IMR-90 (cell line): ENCODE measurements at regions not wholly inside any gene's neighbourhood (a gene's known extent, or its start where the extent isn't known, plus 50 kb on each side); places are given as distances from the start of the nearest gene placed in this dataset.

Experiments used
- ATAC-seq: fragments of 200-7000 bp; cut with Tn5 transposase; 2 replicates; pipeline ENCODE4 v1.9.1; 2020; ENCODE audit warnings: low read depth, mild to moderate bottlenecking, moderate library complexity
- BruUV-seq: library from RNA; stranded (reverse); fragments of 400-500 nt; replicated peaks from 2 replicates; lab custom pipeline; 2021; lab: Mats Ljungman, UMichigan
- CTCF ChIA-PET: fragments of 300-600 bp; formaldehyde crosslinking; extraction: SDS; loops from one replicate; lab custom pipeline; 2021; ENCODE audit warnings: antibody characterized with exemption; lab: Yijun Ruan, JAX
- POLR2A ChIA-PET: fragments of 300-600 bp; sonication (Branson Sonifier 250); formaldehyde crosslinking; loops from one replicate; lab custom pipeline; 2022; ENCODE audit warnings: antibody characterized with exemption; ENCODE audit not compliant: unreplicated experiment; lab: Charles Lee
- DNase-seq: peaks from one replicate; pipeline ENCODE4 v3.0.0; 2013
- H2AFZ ChIP-seq: replicated peaks from 2 replicates; pipeline ENCODE3; 2013; ENCODE audit warnings: low read length, mild to moderate bottlenecking; ENCODE audit not compliant: poor library complexity
- H2AK5ac ChIP-seq: 2 replicates; pipeline ENCODE4 v1.6.1; 2013; ENCODE audit warnings: low read depth, low read length, inconsistent platforms
- H2AK9ac ChIP-seq: replicated peaks from 2 replicates; pipeline ENCODE3; 2013; ENCODE audit warnings: mild to moderate bottlenecking, low read depth, low read length, moderate library complexity; ENCODE audit not compliant: poor library complexity
- H2BK120ac ChIP-seq: 2 replicates; pipeline ENCODE4 v1.6.1; 2013; ENCODE audit warnings: low read depth, low read length, inconsistent platforms
- H2BK15ac ChIP-seq: 3 replicates; pipeline ENCODE4 v1.6.1; 2013; ENCODE audit warnings: low read depth, low read length, inconsistent platforms
- H2BK20ac ChIP-seq: 2 replicates; pipeline ENCODE4 v1.6.1; 2013; ENCODE audit warnings: low read depth, mild to moderate bottlenecking, inconsistent platforms, low read length, moderate library complexity
- H2BK5ac ChIP-seq: 2 replicates; pipeline ENCODE4 v1.6.1; 2013; ENCODE audit warnings: mild to moderate bottlenecking, low read depth, low read length, inconsistent platforms; ENCODE audit not compliant: poor library complexity, severe bottlenecking
- H3K14ac ChIP-seq: replicated peaks from 2 replicates; pipeline ENCODE4 v1.6.1; 2013; ENCODE audit warnings: low read depth, low read length, inconsistent platforms
- H3K18ac ChIP-seq: 2 replicates; pipeline ENCODE4 v1.6.1; 2013; ENCODE audit warnings: low read depth, low read length, control low read depth
- H3K23ac ChIP-seq: 2 replicates; pipeline ENCODE4 v1.6.1; 2013; ENCODE audit warnings: low read depth, low read length, inconsistent platforms
- H3K27ac ChIP-seq: 2 replicates; pipeline ENCODE4 v1.5.1; 2013; ENCODE audit warnings: mild to moderate bottlenecking, control low read depth, low read length; ENCODE audit not compliant: insufficient read depth
- H3K27me3 ChIP-seq: 2 replicates; pipeline ENCODE4 v1.6.1; 2013; ENCODE audit warnings: low read length; ENCODE audit not compliant: control insufficient read depth, insufficient read depth
- H3K36me3 ChIP-seq: 2 replicates; pipeline ENCODE4 v1.6.1; 2013; ENCODE audit warnings: low read length, mixed read lengths; ENCODE audit not compliant: control insufficient read depth, insufficient read depth
- H3K4ac ChIP-seq: 2 replicates; pipeline ENCODE4 v1.6.1; 2013; ENCODE audit warnings: low read depth, low read length, inconsistent platforms
- H3K4me1 ChIP-seq: 2 replicates; pipeline ENCODE4 v1.6.1; 2013; ENCODE audit warnings: low read length, mixed read lengths; ENCODE audit not compliant: control insufficient read depth, insufficient read depth
- H3K4me2 ChIP-seq: 2 replicates; pipeline ENCODE4 v1.6.1; 2013; ENCODE audit warnings: low read depth, mild to moderate bottlenecking, control low read depth, low read length, moderate library complexity
- H3K4me3 ChIP-seq: 2 replicates; pipeline ENCODE4 v1.5.1; 2013; ENCODE audit warnings: low read depth, mild to moderate bottlenecking, control low read depth, low read length, moderate library complexity; ENCODE audit not compliant: insufficient read depth
- H3K56ac ChIP-seq: 2 replicates; pipeline ENCODE4 v1.6.1; 2013; ENCODE audit warnings: low read length, inconsistent platforms; ENCODE audit not compliant: insufficient read depth; ENCODE audit errors: extremely low read depth
- H3K79me1 ChIP-seq, 2 experiments: 2 replicates each; pipeline ENCODE4 v1.6.1; 2013; ENCODE audit warnings: low read length in 2 of 2, inconsistent platforms in 1 of 2, low read depth in 1 of 2
- H3K9ac ChIP-seq: 2 replicates; pipeline ENCODE4 v1.6.1; 2013; ENCODE audit warnings: low read depth, low read length, control low read depth
- H3K9me1 ChIP-seq: 2 replicates; pipeline ENCODE4 v1.6.1; 2013; ENCODE audit warnings: low read length, inconsistent platforms; ENCODE audit not compliant: insufficient read depth
- H3K9me3 ChIP-seq: 2 replicates; pipeline ENCODE4 v1.6.1; 2013; ENCODE audit warnings: low read length; ENCODE audit not compliant: control insufficient read depth, insufficient read depth
- H4K20me1 ChIP-seq: 2 replicates; pipeline ENCODE4 v1.6.1; 2013; ENCODE audit warnings: low read length, inconsistent platforms; ENCODE audit not compliant: insufficient read depth
- H4K5ac ChIP-seq: 2 replicates; pipeline ENCODE4 v1.6.1; 2013; ENCODE audit warnings: mild to moderate bottlenecking, low read depth, low read length, control low read depth
- H4K8ac ChIP-seq, 2 experiments: 2 replicates each; pipeline ENCODE4 v1.6.1; 2013; ENCODE audit warnings: low read depth in 2 of 2, low read length in 2 of 2, control low read depth in 1 of 2, inconsistent platforms in 1 of 2
- H4K91ac ChIP-seq: 2 replicates; pipeline ENCODE4 v1.6.1; 2013; ENCODE audit warnings: low read depth, low read length, inconsistent platforms; ENCODE audit not compliant: insufficient read depth
- CEBPB ChIP-seq: IDR thresholded peaks from 2 replicates; pipeline ENCODE4 v1.6.1; 2012; ENCODE audit warnings: low read depth, low read length, improper control_type of control experiment
- CHD1 ChIP-seq: IDR thresholded peaks from 2 replicates; pipeline ENCODE4 v1.6.1; 2012; ENCODE audit warnings: low read depth, low read length, improper control_type of control experiment
- CTCF ChIP-seq: conservative IDR thresholded peaks from 2 replicates; pipeline ENCODE4 v1.5.1; 2012; ENCODE audit warnings: mild to moderate bottlenecking, low read depth, low read length, improper control_type of control experiment
- ELK1 ChIP-seq: fragments of 150-350 bp; IDR thresholded peaks from 2 replicates; pipeline ENCODE4 v1.6.1; 2016; ENCODE audit warnings: low read depth, mild to moderate bottlenecking, low read length, moderate library complexity, borderline replicate concordance
- FOS ChIP-seq: fragments of 150-350 bp; IDR thresholded peaks from 2 replicates; pipeline ENCODE4 v1.6.1; 2016; ENCODE audit warnings: low read depth, low read length
- MAFK ChIP-seq: IDR thresholded peaks from 2 replicates; pipeline ENCODE4 v1.6.1; 2012; ENCODE audit warnings: low read depth, low read length, improper control_type of control experiment
- MAZ ChIP-seq: IDR thresholded peaks from 2 replicates; pipeline ENCODE4 v1.6.1; 2012; ENCODE audit warnings: low read depth, mild to moderate bottlenecking, low read length, improper control_type of control experiment, moderate library complexity, borderline replicate concordance
- MXI1 ChIP-seq: IDR thresholded peaks from 2 replicates; pipeline ENCODE4 v1.6.1; 2012; ENCODE audit warnings: low read depth, mild to moderate bottlenecking, low read length, moderate library complexity, borderline replicate concordance
- NFE2L2 ChIP-seq: fragments of 150-350 bp; IDR thresholded peaks from 2 replicates; pipeline ENCODE4 v1.6.1; 2016; ENCODE audit warnings: low read depth, mild to moderate bottlenecking, low read length
- POLR2A ChIP-seq: IDR thresholded peaks from 2 replicates; pipeline ENCODE4 v1.6.1; 2012; ENCODE audit warnings: mild to moderate bottlenecking, low read depth, low read length
- RAD21 ChIP-seq: IDR thresholded peaks from 2 replicates; pipeline ENCODE4 v1.6.1; 2012; ENCODE audit warnings: low read length, improper control_type of control experiment
- RFX5 ChIP-seq: IDR thresholded peaks from 2 replicates; pipeline ENCODE4 v1.8.0; 2012; ENCODE audit warnings: low read depth, mild to moderate bottlenecking, low read length, moderate library complexity
- SMC3 ChIP-seq: fragments of 150-350 bp; IDR thresholded peaks from 2 replicates; pipeline ENCODE4 v1.6.1; 2016; ENCODE audit warnings: low read depth, mild to moderate bottlenecking, antibody characterized with exemption, low read length, moderate library complexity
- WGBS, 2 experiments: methylation state at CpG; one replicate each; pipeline versions ENCODE4 v1.1.5 to v1.1.7; 2013; ENCODE audit warnings: missing lambda C conversion rate in 2 of 2; ENCODE audit not compliant: insufficient read length in 1 of 2; ENCODE audit errors: extremely low coverage in 2 of 2; 5-methylcytosine and 5-hydroxymethylcytosine counted together
- dilution Hi-C: fragments of 300-500 bp; cut with HindIII; formaldehyde crosslinking; loops from one replicate; pipeline ENCODE4 v1.14.3; 2018; ENCODE audit warnings: low sequenced_read_pairs; ENCODE audit not compliant: unreplicated experiment
- in situ Hi-C: fragments of 300-500 bp; cut with MboI; formaldehyde crosslinking; loops from 3 replicates; pipeline ENCODE4 v1.14.3; 2019; ENCODE audit warnings: low sequenced_read_pairs, inconsistent platforms, mixed read lengths
- intact Hi-C: fragments of 100-400 bp; cut with micrococcal nuclease; formaldehyde crosslinking; loops from 2 replicates; pipeline ENCODE4 v1.10.0; 2022

- no peak overlapping the region for H3K4ac ChIP-seq
- no peak overlapping the region for H2BK5ac ChIP-seq
- intact Hi-C loops (no loop called here), dilution Hi-C loops (no loop called here), in situ Hi-C loops (no loop called here)
- H3K9me3 ChIP-seq = no peaks in the 10 kb centered on the region
- no peak overlapping the region for H3K14ac ChIP-seq
- POLR2A ChIA-PET = no interaction called here
- no peak overlapping the region for H4K5ac ChIP-seq
- no peak overlapping the region for H3K4me3 ChIP-seq
- no peak overlapping the region for H2AK9ac ChIP-seq
- DNase-seq (no peak), ATAC-seq (no peak)
- H3K4me2 ChIP-seq = no peak overlapping the region
- no peak overlapping the region for H2BK120ac ChIP-seq
- H3K27ac ChIP-seq = no peak overlapping the region
- no TSS peak for BruUV-seq
- no peaks in the 10 kb centered on the region for H3K36me3 ChIP-seq
- CTCF ChIA-PET = no interaction called here
- H4K91ac ChIP-seq = no peak overlapping the region
- WGBS, 2 experiments = no CpG with 5 or more reads among the region's 16 CpGs
- H3K27me3 ChIP-seq = no peaks in the 10 kb centered on the region; the same call in 1 of the 2 replicates
- no peaks in the 10 kb centered on the region for H3K4me1 ChIP-seq
- no peaks in the 10 kb centered on the region for H4K20me1 ChIP-seq
- H4K8ac ChIP-seq = no peak overlapping the region
- no peaks in the 10 kb centered on the region for H3K9me1 ChIP-seq
- H3K23ac ChIP-seq = no peak overlapping the region
- TF ChIP-seq CTCF (no peak), FOS (no peak), MAFK (no peak), MXI1 (no peak), CHD1 (no peak), RFX5 (no peak), POLR2A (no peak), MAZ (no peak), RAD21 (no peak), NFE2L2 (no peak), SMC3 (no peak), CEBPB (no peak), ELK1 (no peak)
- no peak overlapping the region for H3K9ac ChIP-seq
- no peaks in the 10 kb centered on the region for H3K79me1 ChIP-seq
- no peak overlapping the region for H2BK15ac ChIP-seq
- no peak overlapping the region for H3K56ac ChIP-seq
- H2BK20ac ChIP-seq = no peak overlapping the region
- H3K18ac ChIP-seq = no peak overlapping the region
- peak overlapping the region; percentile 33 for H2AFZ ChIP-seq
- H2AK5ac ChIP-seq = no peak overlapping the region
Measured at GRCh38 chr17:20706751-20707373, 127.3 kb downstream of the CDRT15L2 start.
